Gastrocnemius medialis (tissue), 4 donors: ENCODE measurements at regions not wholly inside any gene's neighbourhood (a gene's known extent, or its start where the extent isn't known, plus 50 kb on each side); places are given as distances from the start of the nearest gene placed in this dataset.

Source experiments
- CTCF ChIP-seq, 5 experiments: fragments of 450-650 bp in 3 of 5; fragments of 200-600 bp in 2 of 5; sonication (generic) in 2 of 5; IDR thresholded peaks in 4 of 5; conservative IDR thresholded peaks in 1 of 5; 1 replicate in 4 of 5; 2 replicates in 1 of 5; pipeline ENCODE4 v1.5.1; 2016 to 2019; ENCODE audit warnings: antibody characterized with exemption in 5 of 5, mild to moderate bottlenecking in 3 of 5, moderate library complexity in 3 of 5
- POLR2A ChIP-seq, 2 donors: fragments of 450-650 bp; IDR thresholded peaks; one replicate each; pipeline ENCODE4 v1.6.1; 2017; ENCODE audit warnings: antibody characterized with exemption in 2 of 2, mild to moderate bottlenecking in 2 of 2, moderate library complexity in 2 of 2

- TF ChIP-seq CTCF (IDR thresholded peaks at IDR 0.05 in 4 of 5, conservative IDR thresholded peaks at IDR 0.05 in 1 of 5) (no peak), POLR2A (IDR thresholded peaks at IDR 0.05) (no peak)
These were observed 99.9 kb upstream of the FAM204A start for GRCh38 chr10:118442032-118442431.
